Hepatocyte (in vitro differentiated cells): ENCODE measurements at regions not wholly inside any gene's neighbourhood (a gene's known extent, or its start where the extent isn't known, plus 50 kb on each side); places are given as distances from the start of the nearest gene placed in this dataset.

Experiments
- EZH2 ChIP-seq: fragments of 200-600 bp; sonication (generic); IDR thresholded peaks from 2 replicates; pipeline ENCODE4 v1.6.1; 2016; ENCODE audit warnings: antibody characterized with exemption, mild to moderate bottlenecking, borderline replicate concordance
- EZH2phosphoT487 ChIP-seq: fragments of 200-600 bp; sonication (generic); IDR thresholded peaks from one replicate; pipeline ENCODE4 v1.6.1; 2018; ENCODE audit warnings: antibody characterized with exemption, mild to moderate bottlenecking, low read depth, moderate library complexity; ENCODE audit not compliant: unreplicated experiment, severe bottlenecking
- TF ChIP-seq, protein P1 (sequence below): fragments of 200-600 bp; sonication (generic); IDR thresholded peaks from 2 replicates; pipeline ENCODE4 v1.5.1; 2016; ENCODE audit warnings: antibody characterized with exemption, mild to moderate bottlenecking; ENCODE audit not compliant: poor library complexity

DNA sequence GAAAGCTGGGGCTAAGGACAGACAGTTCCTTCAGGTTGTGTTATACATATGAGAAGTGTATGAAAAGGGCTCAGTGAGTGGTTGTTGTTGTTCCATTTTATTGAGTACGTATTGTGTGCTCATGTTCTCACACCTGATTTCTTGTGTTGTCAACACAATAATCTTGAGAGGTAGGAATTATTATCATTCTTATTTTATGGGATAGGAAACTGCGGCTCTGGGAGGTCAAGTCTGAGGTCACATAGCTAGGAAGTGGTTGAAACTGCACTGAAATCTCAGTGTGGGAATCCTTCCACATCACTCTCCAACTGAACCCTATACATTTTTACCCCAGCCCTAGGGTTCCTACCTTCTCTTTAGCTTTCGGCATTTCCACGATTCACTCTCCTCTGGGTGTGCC lies 124.2 kb upstream of the CXCR4 start:
- TF ChIP-seq, protein P1, sequence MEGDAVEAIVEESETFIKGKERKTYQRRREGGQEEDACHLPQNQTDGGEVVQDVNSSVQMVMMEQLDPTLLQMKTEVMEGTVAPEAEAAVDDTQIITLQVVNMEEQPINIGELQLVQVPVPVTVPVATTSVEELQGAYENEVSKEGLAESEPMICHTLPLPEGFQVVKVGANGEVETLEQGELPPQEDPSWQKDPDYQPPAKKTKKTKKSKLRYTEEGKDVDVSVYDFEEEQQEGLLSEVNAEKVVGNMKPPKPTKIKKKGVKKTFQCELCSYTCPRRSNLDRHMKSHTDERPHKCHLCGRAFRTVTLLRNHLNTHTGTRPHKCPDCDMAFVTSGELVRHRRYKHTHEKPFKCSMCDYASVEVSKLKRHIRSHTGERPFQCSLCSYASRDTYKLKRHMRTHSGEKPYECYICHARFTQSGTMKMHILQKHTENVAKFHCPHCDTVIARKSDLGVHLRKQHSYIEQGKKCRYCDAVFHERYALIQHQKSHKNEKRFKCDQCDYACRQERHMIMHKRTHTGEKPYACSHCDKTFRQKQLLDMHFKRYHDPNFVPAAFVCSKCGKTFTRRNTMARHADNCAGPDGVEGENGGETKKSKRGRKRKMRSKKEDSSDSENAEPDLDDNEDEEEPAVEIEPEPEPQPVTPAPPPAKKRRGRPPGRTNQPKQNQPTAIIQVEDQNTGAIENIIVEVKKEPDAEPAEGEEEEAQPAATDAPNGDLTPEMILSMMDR, result no peak
- TF ChIP-seq EZH2 (no peak), EZH2phosphoT487 (no peak)
